VCaP (cell line): ENCODE measurements at regions not wholly inside any gene's neighbourhood (a gene's known extent, or its start where the extent isn't known, plus 50 kb on each side); places are given as distances from the start of the nearest gene placed in this dataset.

Source experiments
- H3K27ac ChIP-seq: fragments of 450-650 bp; 2 replicates; pipeline ENCODE4 v1.5.1; 2017
- TF ChIP-seq, protein P1 (sequence below): fragments of 450-650 bp; conservative IDR thresholded peaks from 2 replicates; pipeline ENCODE4 v1.5.1; 2017; ENCODE audit warnings: mild to moderate bottlenecking, moderate library complexity

DNA sequence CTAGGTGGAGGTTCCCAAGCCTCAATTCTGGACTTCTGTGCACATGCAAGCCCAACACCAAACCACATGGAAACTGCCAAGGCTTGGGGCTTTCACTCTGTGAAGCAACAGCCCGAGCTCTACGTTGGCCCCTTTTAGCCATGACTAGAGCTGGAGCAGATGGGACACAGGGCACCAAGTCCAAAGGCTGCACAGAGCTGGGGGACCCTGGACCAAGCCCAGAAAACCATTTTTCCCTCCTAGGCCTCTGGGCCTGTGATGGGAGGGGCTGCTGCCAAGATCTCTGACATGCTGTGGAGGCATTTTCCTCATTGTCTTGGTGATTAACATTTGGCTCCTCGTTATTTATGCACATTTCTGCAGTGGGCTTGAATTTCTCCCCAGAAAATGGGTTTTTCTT is 258.7 kb upstream of the ACTRT1 start:
- TF ChIP-seq, protein P1, sequence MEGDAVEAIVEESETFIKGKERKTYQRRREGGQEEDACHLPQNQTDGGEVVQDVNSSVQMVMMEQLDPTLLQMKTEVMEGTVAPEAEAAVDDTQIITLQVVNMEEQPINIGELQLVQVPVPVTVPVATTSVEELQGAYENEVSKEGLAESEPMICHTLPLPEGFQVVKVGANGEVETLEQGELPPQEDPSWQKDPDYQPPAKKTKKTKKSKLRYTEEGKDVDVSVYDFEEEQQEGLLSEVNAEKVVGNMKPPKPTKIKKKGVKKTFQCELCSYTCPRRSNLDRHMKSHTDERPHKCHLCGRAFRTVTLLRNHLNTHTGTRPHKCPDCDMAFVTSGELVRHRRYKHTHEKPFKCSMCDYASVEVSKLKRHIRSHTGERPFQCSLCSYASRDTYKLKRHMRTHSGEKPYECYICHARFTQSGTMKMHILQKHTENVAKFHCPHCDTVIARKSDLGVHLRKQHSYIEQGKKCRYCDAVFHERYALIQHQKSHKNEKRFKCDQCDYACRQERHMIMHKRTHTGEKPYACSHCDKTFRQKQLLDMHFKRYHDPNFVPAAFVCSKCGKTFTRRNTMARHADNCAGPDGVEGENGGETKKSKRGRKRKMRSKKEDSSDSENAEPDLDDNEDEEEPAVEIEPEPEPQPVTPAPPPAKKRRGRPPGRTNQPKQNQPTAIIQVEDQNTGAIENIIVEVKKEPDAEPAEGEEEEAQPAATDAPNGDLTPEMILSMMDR = no peak
- H3K27ac ChIP-seq = no peak overlapping the region

DNA sequence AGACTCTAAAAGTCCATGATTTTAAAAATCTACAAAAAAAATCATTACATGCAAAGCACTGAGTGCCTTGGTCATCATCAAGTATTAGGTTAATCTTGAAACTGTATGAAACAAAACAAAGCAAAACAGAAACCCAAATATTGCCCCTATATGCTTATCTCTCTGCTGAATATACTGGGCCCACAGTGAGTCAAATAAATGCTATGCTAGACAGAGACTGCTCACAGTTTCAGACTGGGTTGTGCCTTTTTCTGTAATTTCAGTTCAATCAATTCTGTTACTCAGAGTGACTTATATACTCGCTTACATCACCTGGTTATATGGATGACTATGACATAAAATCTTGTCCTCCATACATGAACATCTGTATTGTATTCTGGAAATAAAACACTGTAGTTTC is 257.1 kb upstream of the ACTRT1 start:
- TF ChIP-seq, protein P1 = no peak
- H3K27ac ChIP-seq = no peak overlapping the region

DNA sequence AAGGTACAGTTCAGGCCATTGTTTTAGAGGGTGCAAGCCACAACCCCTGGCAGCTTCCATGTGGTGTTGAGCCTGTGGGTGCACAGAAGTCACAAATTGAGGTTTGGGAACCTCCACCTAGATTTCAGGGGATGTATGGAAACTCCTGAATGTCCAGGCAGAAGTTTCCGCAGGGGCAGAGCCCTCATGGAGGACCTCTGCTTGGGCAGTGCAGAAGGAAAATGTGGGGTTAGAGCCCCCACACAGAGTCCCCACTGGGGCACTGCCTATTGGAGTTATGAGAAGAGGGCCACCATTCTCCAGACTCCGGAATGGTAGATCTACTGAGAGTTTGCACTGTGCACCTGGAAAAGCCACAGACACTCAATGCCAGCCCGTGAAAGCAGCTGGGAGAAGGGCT is 242.0 kb upstream of the ACTRT1 start:
- TF ChIP-seq, protein P1 = no peak
- no peak overlapping the region for H3K27ac ChIP-seq

DNA sequence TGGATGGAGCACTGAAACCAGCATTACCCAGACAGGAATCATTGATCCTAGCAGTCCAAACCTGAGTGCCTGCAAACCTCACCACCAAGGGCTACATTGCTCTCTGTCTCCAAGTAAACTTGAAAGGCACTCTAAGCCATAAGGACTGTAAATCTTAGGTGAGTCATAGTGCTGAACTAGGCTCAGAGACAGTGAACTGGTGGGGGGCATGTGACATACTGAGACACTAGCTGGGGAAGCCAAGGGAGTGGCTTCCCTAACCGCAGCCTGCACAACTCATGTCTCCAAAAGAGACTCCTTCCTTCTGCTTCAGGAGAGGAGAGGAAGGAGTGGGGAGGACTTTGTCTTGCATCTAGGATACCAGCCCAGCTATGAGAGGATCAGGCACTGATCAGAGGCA is 235.5 kb upstream of the ACTRT1 start:
- TF ChIP-seq, protein P1 = no peak
- H3K27ac ChIP-seq = no peak overlapping the region

DNA sequence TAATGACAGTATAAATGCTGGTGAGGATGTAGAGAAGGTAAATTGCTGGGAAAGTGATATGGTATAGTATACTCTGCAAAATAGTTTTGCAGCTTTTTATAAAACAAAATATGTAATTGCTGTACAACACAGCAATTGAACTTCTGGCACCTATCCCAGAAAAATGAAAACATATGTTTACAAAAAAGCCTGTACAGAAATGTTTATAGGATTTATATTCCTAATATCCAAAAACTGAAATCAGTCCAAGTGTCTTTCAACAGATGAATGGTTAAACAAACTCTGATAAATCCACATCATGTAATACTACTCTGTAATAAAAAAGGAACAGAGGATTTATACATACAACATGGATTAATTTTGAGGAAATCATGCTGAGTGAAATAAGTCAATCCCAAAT is 198.4 kb upstream of the ACTRT1 start:
- no peak overlapping the region for H3K27ac ChIP-seq
- TF ChIP-seq, protein P1 = no peak

DNA sequence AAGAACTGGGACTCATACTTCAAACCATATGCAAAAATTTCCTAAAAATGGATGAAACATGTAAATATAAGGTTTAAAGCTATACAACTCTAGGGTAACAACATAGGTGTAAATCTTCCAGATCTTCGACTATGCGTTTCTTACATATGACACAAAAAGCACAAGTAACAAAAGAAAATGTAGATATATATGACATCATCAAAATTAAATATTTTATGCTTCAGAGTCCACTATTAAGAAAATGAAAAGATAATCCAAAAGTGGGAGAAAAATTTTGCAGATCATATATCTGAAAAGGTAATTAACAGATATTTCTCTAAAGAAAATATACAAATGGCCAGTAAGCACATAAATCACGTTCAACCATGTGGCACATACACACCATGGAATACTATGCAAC is 164.2 kb upstream of the ACTRT1 start:
- no peak overlapping the region for H3K27ac ChIP-seq
- TF ChIP-seq, protein P1 = no peak

DNA sequence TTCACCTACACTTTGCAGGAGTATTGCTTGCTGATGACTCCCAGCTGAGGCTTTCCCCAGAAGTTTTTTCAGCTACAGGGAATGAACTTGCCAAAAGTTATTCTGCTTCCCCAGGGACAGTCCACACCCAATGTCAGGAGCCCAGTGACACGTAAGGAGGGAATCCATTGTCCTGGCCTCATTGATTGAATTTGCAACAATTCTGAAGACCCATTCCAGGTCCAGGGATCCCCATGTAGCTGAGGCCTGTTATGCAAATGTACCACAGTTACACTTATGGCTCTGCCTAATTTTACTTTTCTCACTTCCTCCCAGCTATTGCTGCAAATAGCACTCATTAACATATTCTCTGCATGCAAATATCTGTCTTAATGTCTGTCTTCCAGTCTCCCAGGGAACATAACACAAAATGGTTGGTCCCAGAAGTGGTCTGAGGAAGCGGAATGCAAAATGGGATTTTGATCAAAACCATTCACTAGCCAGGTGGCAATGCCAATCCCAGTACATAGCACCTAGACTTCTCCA is 113.7 kb upstream of the ACTRT1 start:
- TF ChIP-seq, protein P1 = no peak
- no peak overlapping the region for H3K27ac ChIP-seq
